OCI-LY3 (cell line): ENCODE measurements at regions not wholly inside any gene's neighbourhood (a gene's known extent, or its start where the extent isn't known, plus 50 kb on each side); places are given as distances from the start of the nearest gene placed in this dataset.

Experiments
- EZH2phosphoT487 ChIP-seq: fragments of 200-600 bp; shearing (Covaris generic); IDR thresholded peaks from 2 replicates; pipeline ENCODE4 v1.6.1; 2018; ENCODE audit warnings: antibody characterized with exemption, mixed run types, low read depth
- TF ChIP-seq, protein P1 (sequence below): fragments of 200-600, 300-600 bp; sonication (generic); IDR thresholded peaks from 2 replicates; pipeline ENCODE4 v1.5.1; 2014; ENCODE audit warnings: antibody characterized with exemption, low read length, low read depth

DNA sequence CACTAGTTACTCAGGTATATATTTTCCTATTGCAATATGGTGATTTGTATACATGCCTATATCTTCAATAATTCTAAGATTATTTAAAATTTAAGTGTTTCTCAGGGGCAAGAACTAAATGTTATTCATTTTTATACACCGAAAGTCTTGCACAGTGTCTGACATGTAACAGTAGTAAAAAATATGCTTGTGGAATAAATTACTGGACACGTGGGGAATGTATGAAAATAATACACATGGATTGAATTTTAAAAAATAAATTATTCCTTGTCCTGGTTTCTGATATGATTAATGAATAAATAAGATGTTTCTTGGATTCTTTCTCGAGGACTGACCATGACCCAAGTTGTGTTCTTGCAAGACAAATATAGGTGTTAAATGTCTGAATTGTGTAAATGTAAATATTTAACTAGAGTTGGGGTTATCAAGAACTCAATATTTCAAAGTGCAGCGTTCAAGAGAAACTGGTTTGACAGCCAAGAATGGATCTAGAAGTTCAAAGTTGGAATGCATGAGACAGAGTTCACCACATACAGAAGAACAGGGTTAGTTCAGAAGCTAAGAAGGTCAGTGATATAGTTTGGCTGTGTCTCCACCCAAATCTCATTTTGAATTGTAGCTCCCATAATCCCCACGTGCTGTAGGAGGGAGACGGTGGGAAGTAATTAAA, 142.1 kb upstream of the SPAG17 start:
- TF ChIP-seq, protein P1, sequence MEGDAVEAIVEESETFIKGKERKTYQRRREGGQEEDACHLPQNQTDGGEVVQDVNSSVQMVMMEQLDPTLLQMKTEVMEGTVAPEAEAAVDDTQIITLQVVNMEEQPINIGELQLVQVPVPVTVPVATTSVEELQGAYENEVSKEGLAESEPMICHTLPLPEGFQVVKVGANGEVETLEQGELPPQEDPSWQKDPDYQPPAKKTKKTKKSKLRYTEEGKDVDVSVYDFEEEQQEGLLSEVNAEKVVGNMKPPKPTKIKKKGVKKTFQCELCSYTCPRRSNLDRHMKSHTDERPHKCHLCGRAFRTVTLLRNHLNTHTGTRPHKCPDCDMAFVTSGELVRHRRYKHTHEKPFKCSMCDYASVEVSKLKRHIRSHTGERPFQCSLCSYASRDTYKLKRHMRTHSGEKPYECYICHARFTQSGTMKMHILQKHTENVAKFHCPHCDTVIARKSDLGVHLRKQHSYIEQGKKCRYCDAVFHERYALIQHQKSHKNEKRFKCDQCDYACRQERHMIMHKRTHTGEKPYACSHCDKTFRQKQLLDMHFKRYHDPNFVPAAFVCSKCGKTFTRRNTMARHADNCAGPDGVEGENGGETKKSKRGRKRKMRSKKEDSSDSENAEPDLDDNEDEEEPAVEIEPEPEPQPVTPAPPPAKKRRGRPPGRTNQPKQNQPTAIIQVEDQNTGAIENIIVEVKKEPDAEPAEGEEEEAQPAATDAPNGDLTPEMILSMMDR, result no peak
- no peak for TF ChIP-seq EZH2phosphoT487
